C1 segment of cervical spinal cord (tissue), 14 donors: ENCODE measurements at regions not wholly inside any gene's neighbourhood (a gene's known extent, or its start where the extent isn't known, plus 50 kb on each side); places are given as distances from the start of the nearest gene placed in this dataset.
A peak's percentile ranks its signal among the peaks of the same experiment; 100 is the strongest.

ENCODE experiments used
- DNase-seq, 14 donors: peaks; one replicate each; lab custom pipeline; 2025; lab: John Stamatoyannopoulos, UW

GRCh38 chrX:110408949-110409588 lies 50.4 kb downstream of the RTL9 start:
- DNase-seq = no peak

- DNase-seq = no peak
Measured at GRCh38 chrX:110409925-110410324, 51.3 kb downstream of the RTL9 start.

GRCh38 chrX:110410603-110411002 lies 52.0 kb downstream of the RTL9 start:
- DNase-seq = no peak

GRCh38 chrX:110412971-110413726 lies 54.5 kb downstream of the RTL9 start:
- DNase-seq = peak in 9 of 14 donors; percentile 1 to 43 (median 7)

- no peak for DNase-seq
Measured at GRCh38 chrX:110413727-110414124, 55.1 kb downstream of the RTL9 start.

- DNase-seq = no peak
Measured at GRCh38 chrX:110414273-110414672, 55.6 kb downstream of the RTL9 start.

GRCh38 chrX:110414679-110415439 lies 56.2 kb downstream of the RTL9 start:
- no peak for DNase-seq

GRCh38 chrX:110415440-110416170 lies 57.0 kb downstream of the RTL9 start:
- DNase-seq = no peak

GRCh38 chrX:110417128-110417527 lies 58.5 kb downstream of the RTL9 start:
- peak in 1 of 14 donors; percentile 2 for DNase-seq

GRCh38 chrX:110418316-110419235 lies 59.9 kb downstream of the RTL9 start:
- peak in 1 of 14 donors; percentile 18 for DNase-seq

- DNase-seq = no peak
Measured at GRCh38 chrX:110419512-110419911, 60.9 kb downstream of the RTL9 start.

- DNase-seq = peak in 8 of 14 donors; percentile 1 to 53 (median 17)
Measured at GRCh38 chrX:110420771-110421499, 62.3 kb downstream of the RTL9 start.

- no peak for DNase-seq
Measured at GRCh38 chrX:110421500-110422455, 63.1 kb downstream of the RTL9 start.

- no peak for DNase-seq
Measured at GRCh38 chrX:110425222-110426154, 66.8 kb downstream of the RTL9 start.

GRCh38 chrX:110426155-110426504 lies 67.5 kb downstream of the RTL9 start:
- DNase-seq = no peak

GRCh38 chrX:110427076-110427475 lies 68.4 kb downstream of the RTL9 start:
- DNase-seq = no peak

GRCh38 chrX:110428144-110428543 lies 69.5 kb downstream of the RTL9 start:
- no peak for DNase-seq
